ENCODE measurements at regions not wholly inside any gene's neighbourhood (a gene's known extent, or its start where the extent isn't known, plus 50 kb on each side); places are given as distances from the start of the nearest gene placed in this dataset.
A peak's percentile ranks its signal among the peaks of the same experiment; 100 is the strongest.
"Not testable (repeated sequence)": the region's sequence is repeated elsewhere in the genome, so short reads cannot be mapped to it uniquely, and the experiment has no call there.

GRCh38 chr6:166877906-166878305 lies 78.4 kb downstream of the RNASET2 start:
- no peak for DNase-seq (ENCODE audit: low read depth)

GRCh38 chr6:166877349-166877748 lies 79.0 kb downstream of the RNASET2 start:
- DNase-seq (ENCODE audit: low read depth), result no peak

GRCh38 chr6:166872531-166873009 lies 83.8 kb downstream of the RNASET2 start:
- DNase-seq (ENCODE audit: low read depth), result no peak

GRCh38 chr6:166870602-166871208 lies 85.6 kb downstream of the RNASET2 start:
- no peak for DNase-seq (ENCODE audit: low read depth)

GRCh38 chr6:166866839-166867637 lies 89.3 kb downstream of the RNASET2 start:
- no peak for DNase-seq (ENCODE audit: low read depth)

- DNase-seq (ENCODE audit: low read depth), result no peak
These were observed 92.0 kb downstream of the RNASET2 start for GRCh38 chr6:166864333-166864732.

GRCh38 chr6:166862978-166863530 lies 93.3 kb downstream of the RNASET2 start:
- no peak for DNase-seq (ENCODE audit: low read depth)

GRCh38 chr6:166862287-166862977 lies 93.9 kb downstream of the RNASET2 start:
- DNase-seq (ENCODE audit: low read depth), result peak; percentile 9

- DNase-seq (ENCODE audit: low read depth), result no peak
These were observed 94.4 kb downstream of the RNASET2 start for GRCh38 chr6:166861961-166862286.

GRCh38 chr6:166861304-166861703 lies 95.0 kb downstream of the RNASET2 start:
- no peak for DNase-seq (ENCODE audit: low read depth)

GRCh38 chr6:166860392-166860791 lies 96.0 kb downstream of the RNASET2 start:
- DNase-seq (ENCODE audit: low read depth), result no peak

- DNase-seq (ENCODE audit: low read depth), result no peak
These were observed 100.9 kb downstream of the RNASET2 start for GRCh38 chr6:166855416-166855815.

GRCh38 chr6:166853371-166854325 lies 102.7 kb downstream of the RNASET2 start:
- DNase-seq (ENCODE audit: low read depth), result no peak

GRCh38 chr6:166852451-166852975 lies 103.8 kb downstream of the RNASET2 start:
- no peak for DNase-seq (ENCODE audit: low read depth)

GRCh38 chr6:166851911-166852310 lies 104.4 kb downstream of the RNASET2 start:
- no peak for DNase-seq (ENCODE audit: low read depth)

- DNase-seq (ENCODE audit: low read depth), result no peak
These were observed 104.9 kb downstream of the RNASET2 start for GRCh38 chr6:166851426-166851825.

GRCh38 chr6:166850677-166851076 lies 105.7 kb downstream of the RNASET2 start:
- DNase-seq (ENCODE audit: low read depth), result no peak

- no peak for DNase-seq (ENCODE audit: low read depth)
These were observed 106.6 kb downstream of the RNASET2 start for GRCh38 chr6:166849749-166850183.

GRCh38 chr6:166848979-166849748 lies 107.2 kb downstream of the RNASET2 start:
- DNase-seq (ENCODE audit: low read depth), result no peak

- not testable (repeated sequence) for DNase-seq (ENCODE audit: low read depth)
These were observed 109.8 kb downstream of the RNASET2 start for GRCh38 chr6:166846446-166847142.

Data from EH (cell line).